ENCODE measurements at regions not wholly inside any gene's neighbourhood (a gene's known extent, or its start where the extent isn't known, plus 50 kb on each side); places are given as distances from the start of the nearest gene placed in this dataset.
A peak's percentile ranks its signal among the peaks of the same experiment; 100 is the strongest.

- no peaks in the 10 kb centered on the region for H3K9me3 ChIP-seq
- H3K4me3 ChIP-seq = no peak overlapping the region
- H3K36me3 ChIP-seq = peaks cover 34% of the 10 kb centered on the region
- no peak for DNase-seq
- no peaks in the 10 kb centered on the region for H3K27me3 ChIP-seq
Observed at GRCh38 chr7:130926001-130926691, 192.1 kb upstream of the KLF14 start.

- Histone ChIP-seq H3K4me3 (no peak overlapping the region), H3K36me3 (peaks cover 41% of the 10 kb centered on the region), H3K9me3 (no peaks in the 10 kb centered on the region), H3K27me3 (no peaks in the 10 kb centered on the region)
- DNase-seq = no peak
Observed at GRCh38 chr7:130927062-130927461, 193.1 kb upstream of the KLF14 start.

- no peak overlapping the region for H3K4me3 ChIP-seq
- H3K27me3 ChIP-seq = no peaks in the 10 kb centered on the region
- H3K36me3 ChIP-seq = peaks cover 36% of the 10 kb centered on the region
- no peak for DNase-seq
- no peaks in the 10 kb centered on the region for H3K9me3 ChIP-seq
Observed at GRCh38 chr7:130927564-130927963, 193.6 kb upstream of the KLF14 start.

- Histone ChIP-seq H3K4me3 (no peak overlapping the region), H3K27me3 (no peaks in the 10 kb centered on the region), H3K9me3 (no peaks in the 10 kb centered on the region), H3K36me3 (peaks cover 33% of the 10 kb centered on the region)
- no peak for DNase-seq
Observed at GRCh38 chr7:130929896-130930659, 196.1 kb upstream of the KLF14 start.

- Histone ChIP-seq H3K36me3 (peaks cover 38% of the 10 kb centered on the region), H3K4me3 (no peak overlapping the region), H3K27me3 (no peaks in the 10 kb centered on the region), H3K9me3 (no peaks in the 10 kb centered on the region)
- no peak for DNase-seq
Observed at GRCh38 chr7:130930681-130931080, 196.7 kb upstream of the KLF14 start.

GRCh38 chr7:130931423-130931822 is 197.4 kb upstream of the KLF14 start:
- no peaks in the 10 kb centered on the region for H3K27me3 ChIP-seq
- peaks cover 40% of the 10 kb centered on the region for H3K36me3 ChIP-seq
- no peak overlapping the region for H3K4me3 ChIP-seq
- H3K9me3 ChIP-seq = no peaks in the 10 kb centered on the region
- DNase-seq = no peak

- H3K4me3 ChIP-seq = no peak overlapping the region
- H3K27me3 ChIP-seq = no peaks in the 10 kb centered on the region
- no peaks in the 10 kb centered on the region for H3K9me3 ChIP-seq
- peaks cover 46% of the 10 kb centered on the region for H3K36me3 ChIP-seq
- DNase-seq = no peak
Observed at GRCh38 chr7:130932088-130932487, 198.1 kb upstream of the KLF14 start.

- peaks cover 48% of the 10 kb centered on the region for H3K36me3 ChIP-seq
- no peak overlapping the region for H3K4me3 ChIP-seq
- no peaks in the 10 kb centered on the region for H3K9me3 ChIP-seq
- DNase-seq = no peak
- H3K27me3 ChIP-seq = no peaks in the 10 kb centered on the region
Observed at GRCh38 chr7:130932667-130933432, 198.8 kb upstream of the KLF14 start.

- H3K27me3 ChIP-seq = no peaks in the 10 kb centered on the region
- H3K9me3 ChIP-seq = no peaks in the 10 kb centered on the region
- DNase-seq = no peak
- H3K4me3 ChIP-seq = no peak overlapping the region
- peaks cover 50% of the 10 kb centered on the region for H3K36me3 ChIP-seq
Observed at GRCh38 chr7:130933919-130934318, 199.9 kb upstream of the KLF14 start.

- peaks cover 61% of the 10 kb centered on the region for H3K36me3 ChIP-seq
- DNase-seq = no peak
- H3K27me3 ChIP-seq = no peaks in the 10 kb centered on the region
- H3K4me3 ChIP-seq = no peak overlapping the region
- no peaks in the 10 kb centered on the region for H3K9me3 ChIP-seq
Observed at GRCh38 chr7:130935564-130936157, 201.7 kb upstream of the KLF14 start.

- DNase-seq = no peak
Observed at GRCh38 chr7:130936202-130936931, 202.4 kb upstream of the KLF14 start.

GRCh38 chr7:130937016-130937415 is 203.0 kb upstream of the KLF14 start:
- peaks cover 66% of the 10 kb centered on the region for H3K36me3 ChIP-seq
- H3K27me3 ChIP-seq = no peaks in the 10 kb centered on the region
- H3K9me3 ChIP-seq = no peaks in the 10 kb centered on the region
- no peak for DNase-seq
- H3K4me3 ChIP-seq = no peak overlapping the region

More at GRCh38 chr7:130936202-130936931, 202.4 kb upstream of the KLF14 start:
- Histone ChIP-seq H3K4me3 (no peak overlapping the region), H3K9me3 (no peaks in the 10 kb centered on the region), H3K27me3 (no peaks in the 10 kb centered on the region), H3K36me3 (peaks cover 67% of the 10 kb centered on the region)

- peaks cover 68% of the 10 kb centered on the region for H3K36me3 ChIP-seq
- no peak overlapping the region for H3K4me3 ChIP-seq
- no peaks in the 10 kb centered on the region for H3K27me3 ChIP-seq
- no peaks in the 10 kb centered on the region for H3K9me3 ChIP-seq
- no peak for DNase-seq
Observed at GRCh38 chr7:130937830-130938229, 203.8 kb upstream of the KLF14 start.

GRCh38 chr7:130938661-130939060 is 204.7 kb upstream of the KLF14 start:
- Histone ChIP-seq H3K36me3 (peaks cover 68% of the 10 kb centered on the region), H3K4me3 (peak overlapping the region; percentile 58), H3K9me3 (no peaks in the 10 kb centered on the region), H3K27me3 (no peaks in the 10 kb centered on the region)
- no peak for DNase-seq

GRCh38 chr7:130939321-130940095 is 205.5 kb upstream of the KLF14 start:
- Histone ChIP-seq H3K36me3 (peaks cover 63% of the 10 kb centered on the region), H3K4me3 (peak overlapping the region; percentile 58), H3K9me3 (no peaks in the 10 kb centered on the region), H3K27me3 (no peaks in the 10 kb centered on the region)
- DNase-seq = no peak

GRCh38 chr7:130940326-130940725 is 206.3 kb upstream of the KLF14 start:
- DNase-seq = no peak
- H3K9me3 ChIP-seq = no peaks in the 10 kb centered on the region
- no peaks in the 10 kb centered on the region for H3K27me3 ChIP-seq
- H3K4me3 ChIP-seq = peak overlapping the region; percentile 58
- peaks cover 65% of the 10 kb centered on the region for H3K36me3 ChIP-seq

Measured in MG63 (cell line).